Fibroblast of lung (primary cell): ENCODE measurements at regions not wholly inside any gene's neighbourhood (a gene's known extent, or its start where the extent isn't known, plus 50 kb on each side); places are given as distances from the start of the nearest gene placed in this dataset.

Experiments used
- DNase-seq, 2 donors: peaks; one replicate each; pipeline versions ENCODE4 v3.0.0 to v3.0.0-alpha.2; 2010; ENCODE audit warnings: low read depth in 2 of 2
- H2AFZ ChIP-seq: 2 replicates; pipeline ENCODE4 v1.5.1; 2012; ENCODE audit warnings: low read length, control low read depth, inconsistent platforms
- H3K27ac ChIP-seq: 2 replicates; pipeline ENCODE4 v1.5.1; 2011; ENCODE audit warnings: low read length, control low read depth; ENCODE audit not compliant: insufficient read depth
- H3K27me3 ChIP-seq: 2 replicates; pipeline ENCODE4 v1.5.1; 2011; ENCODE audit warnings: mild to moderate bottlenecking, low read length; ENCODE audit not compliant: control insufficient read depth, insufficient read depth
- H3K36me3 ChIP-seq: 2 replicates; pipeline ENCODE4 v1.5.1; 2011; ENCODE audit warnings: low read length; ENCODE audit not compliant: control insufficient read depth, insufficient read depth
- H3K4me1 ChIP-seq: 2 replicates; pipeline ENCODE4 v1.5.1; 2011; ENCODE audit warnings: low read length; ENCODE audit not compliant: control insufficient read depth, insufficient read depth; ENCODE audit errors: extremely low read depth
- H3K4me2 ChIP-seq: 2 replicates; pipeline ENCODE4 v1.5.1; 2011; ENCODE audit warnings: low read length, control low read depth; ENCODE audit not compliant: insufficient read depth; ENCODE audit errors: extremely low read depth
- H3K4me3 ChIP-seq, 4 experiments: fragments of 200-600 bp in 1 of 4; sonication (generic) in 1 of 4; replicated peaks in 1 of 4; 2 replicates each; pipeline ENCODE4 v1.5.1; 2011 to 2016; ENCODE audit warnings: low read length in 4 of 4, low read depth in 3 of 4, mild to moderate bottlenecking in 3 of 4, control low read depth in 2 of 4, inconsistent platforms in 1 of 4, mixed read lengths in 1 of 4; ENCODE audit not compliant: insufficient read depth in 1 of 4; ENCODE audit errors: control extremely low read depth in 1 of 4
- H3K79me2 ChIP-seq: 2 replicates; pipeline ENCODE4 v1.5.1; 2012; ENCODE audit warnings: mild to moderate bottlenecking, low read length, inconsistent platforms; ENCODE audit not compliant: control insufficient read depth, insufficient read depth
- H3K9ac ChIP-seq: 2 replicates; pipeline ENCODE4 v1.5.1; 2011; ENCODE audit warnings: mild to moderate bottlenecking, low read length, control low read depth; ENCODE audit not compliant: insufficient read depth
- H3K9me3 ChIP-seq: 2 replicates; pipeline ENCODE4 v1.5.1; 2012; ENCODE audit warnings: low read depth, low read length; ENCODE audit not compliant: control insufficient read depth, insufficient read depth
- H4K20me1 ChIP-seq: 2 replicates; pipeline ENCODE4 v1.5.1; 2011; ENCODE audit warnings: low read length; ENCODE audit not compliant: control insufficient read depth, insufficient read depth; ENCODE audit errors: extremely low read depth
- EZH2 ChIP-seq: IDR thresholded peaks from 2 replicates; pipeline ENCODE4 v1.5.1; 2012; ENCODE audit warnings: low read length, control low read depth, mild to moderate bottlenecking; ENCODE audit errors: missing control alignments
- TF ChIP-seq, protein P1 (sequence below), 2 donors: IDR thresholded peaks in 1 of 2; conservative IDR thresholded peaks in 1 of 2; 1 replicate in 1 of 2; 2 replicates in 1 of 2; pipeline ENCODE4 v1.5.1; 2011 to 2012; ENCODE audit warnings: low read length in 2 of 2, control low read depth in 1 of 2, inconsistent platforms in 1 of 2, low read depth in 1 of 2, mild to moderate bottlenecking in 1 of 2

DNA sequence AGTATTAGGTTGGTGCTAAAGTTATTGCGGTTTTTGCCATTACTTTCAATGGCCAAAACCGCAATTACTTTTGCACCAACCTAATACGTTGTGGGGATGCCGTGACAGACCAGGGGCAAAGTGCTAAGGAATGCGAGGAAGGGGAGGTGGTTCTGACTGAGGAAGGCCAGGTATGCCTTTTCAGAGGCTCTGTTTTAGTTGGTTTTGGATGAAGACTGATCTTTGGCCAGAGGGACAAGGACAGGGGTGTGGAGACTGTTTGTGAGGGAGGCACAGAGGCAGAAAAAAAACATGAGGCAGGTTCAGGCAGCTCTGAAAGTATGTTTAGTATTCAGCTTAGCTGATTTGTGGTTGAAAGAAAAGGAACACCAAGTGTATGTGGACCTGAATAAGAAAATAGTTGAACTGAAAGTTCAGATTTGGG lies 358.2 kb downstream of the RPS6KC1 start:
- TF ChIP-seq, protein P1, sequence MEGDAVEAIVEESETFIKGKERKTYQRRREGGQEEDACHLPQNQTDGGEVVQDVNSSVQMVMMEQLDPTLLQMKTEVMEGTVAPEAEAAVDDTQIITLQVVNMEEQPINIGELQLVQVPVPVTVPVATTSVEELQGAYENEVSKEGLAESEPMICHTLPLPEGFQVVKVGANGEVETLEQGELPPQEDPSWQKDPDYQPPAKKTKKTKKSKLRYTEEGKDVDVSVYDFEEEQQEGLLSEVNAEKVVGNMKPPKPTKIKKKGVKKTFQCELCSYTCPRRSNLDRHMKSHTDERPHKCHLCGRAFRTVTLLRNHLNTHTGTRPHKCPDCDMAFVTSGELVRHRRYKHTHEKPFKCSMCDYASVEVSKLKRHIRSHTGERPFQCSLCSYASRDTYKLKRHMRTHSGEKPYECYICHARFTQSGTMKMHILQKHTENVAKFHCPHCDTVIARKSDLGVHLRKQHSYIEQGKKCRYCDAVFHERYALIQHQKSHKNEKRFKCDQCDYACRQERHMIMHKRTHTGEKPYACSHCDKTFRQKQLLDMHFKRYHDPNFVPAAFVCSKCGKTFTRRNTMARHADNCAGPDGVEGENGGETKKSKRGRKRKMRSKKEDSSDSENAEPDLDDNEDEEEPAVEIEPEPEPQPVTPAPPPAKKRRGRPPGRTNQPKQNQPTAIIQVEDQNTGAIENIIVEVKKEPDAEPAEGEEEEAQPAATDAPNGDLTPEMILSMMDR (conservative IDR thresholded peaks at IDR 0.05 in 1 of 2, IDR thresholded peaks at IDR 0.05 in 1 of 2; ENCODE audit: low read depth in 1 of 2, low read length in 2 of 2), result no peak
- no peak for TF ChIP-seq EZH2
- no peaks in the 10 kb centered on the region for H3K27me3 ChIP-seq

DNA sequence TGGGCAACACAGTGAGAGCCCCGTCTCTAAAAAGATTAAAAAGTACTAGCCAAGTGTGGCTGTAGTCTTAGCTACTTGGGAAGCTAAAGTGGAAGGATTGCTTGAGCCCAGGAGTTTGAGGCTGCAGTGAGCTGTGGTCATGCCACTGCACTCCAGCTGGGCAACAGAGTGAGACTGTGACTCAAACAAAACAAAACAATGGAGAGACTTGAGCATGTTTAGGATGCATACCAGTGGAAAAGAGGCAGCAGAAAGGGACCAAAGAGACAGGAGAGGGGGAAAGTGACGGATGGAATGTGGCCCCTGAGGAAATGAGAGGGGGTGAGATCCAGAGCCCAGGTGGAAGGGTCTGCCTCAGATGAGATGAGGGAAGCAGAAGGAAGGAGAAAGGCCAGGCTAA lies 358.9 kb downstream of the RPS6KC1 start:
- H3K4me1 ChIP-seq, result no peaks in the 10 kb centered on the region
- H3K79me2 ChIP-seq, result no peaks in the 10 kb centered on the region
- TF ChIP-seq, protein P1 (conservative IDR thresholded peaks at IDR 0.05 in 1 of 2, IDR thresholded peaks at IDR 0.05 in 1 of 2; ENCODE audit: low read depth in 1 of 2, low read length in 2 of 2), result no peak
- no peak for TF ChIP-seq EZH2
- no peaks in the 10 kb centered on the region for H4K20me1 ChIP-seq
- DNase-seq, result no peak
- no peak overlapping the region for H3K4me3 ChIP-seq
- no peaks in the 10 kb centered on the region for H3K27me3 ChIP-seq
- H3K4me2 ChIP-seq, result no peak overlapping the region
- no peak overlapping the region for H2AFZ ChIP-seq
- H3K27ac ChIP-seq, result no peak overlapping the region
- H3K9me3 ChIP-seq, result no peaks in the 10 kb centered on the region
- H3K36me3 ChIP-seq, result no peaks in the 10 kb centered on the region
- H3K9ac ChIP-seq, result no peak overlapping the region

More for the DNA sequence above, 358.2 kb downstream of the RPS6KC1 start:
- no peak for DNase-seq
- no peak overlapping the region for H3K9ac ChIP-seq
- H4K20me1 ChIP-seq, result no peaks in the 10 kb centered on the region
- no peak overlapping the region for H3K27ac ChIP-seq
- no peak overlapping the region for H3K4me2 ChIP-seq
- no peaks in the 10 kb centered on the region for H3K36me3 ChIP-seq
- H2AFZ ChIP-seq, result no peak overlapping the region
- H3K4me3 ChIP-seq, result no peak overlapping the region
- no peaks in the 10 kb centered on the region for H3K79me2 ChIP-seq
- H3K9me3 ChIP-seq, result no peaks in the 10 kb centered on the region
- H3K4me1 ChIP-seq, result no peaks in the 10 kb centered on the region

DNA sequence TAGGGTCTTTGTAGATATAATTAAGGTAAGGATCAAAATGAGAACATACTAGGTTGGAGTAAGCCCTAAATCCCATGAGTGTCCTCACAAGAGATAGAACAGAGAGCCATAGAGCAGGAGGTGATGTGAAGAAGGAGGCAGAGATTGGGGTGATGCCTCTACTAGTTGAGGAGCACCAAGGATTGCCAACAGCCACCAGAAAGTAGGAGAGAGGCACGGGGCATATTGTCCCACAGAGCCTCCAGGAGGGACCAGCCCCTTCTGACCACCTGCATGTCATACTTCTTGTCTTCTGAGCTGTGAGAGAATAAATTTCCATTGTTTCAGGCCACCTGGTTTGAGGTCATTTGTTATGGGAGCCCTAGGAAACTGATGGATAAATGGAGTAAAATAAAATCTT lies 363.3 kb downstream of the RPS6KC1 start:
- Histone ChIP-seq H3K4me3 (no peak overlapping the region), H3K9ac (no peak overlapping the region), H2AFZ (no peak overlapping the region), H3K79me2 (no peaks in the 10 kb centered on the region), H4K20me1 (no peaks in the 10 kb centered on the region), H3K4me2 (no peak overlapping the region), H3K36me3 (no peaks in the 10 kb centered on the region), H3K9me3 (no peaks in the 10 kb centered on the region), H3K4me1 (no peaks in the 10 kb centered on the region), H3K27me3 (no peaks in the 10 kb centered on the region), H3K27ac (no peak overlapping the region)
- TF ChIP-seq EZH2, result no peak
- TF ChIP-seq, protein P1 (conservative IDR thresholded peaks at IDR 0.05 in 1 of 2, IDR thresholded peaks at IDR 0.05 in 1 of 2; ENCODE audit: low read depth in 1 of 2, low read length in 2 of 2), result no peak
- no peak for DNase-seq
